ENCODE measurements at regions not wholly inside any gene's neighbourhood (a gene's known extent, or its start where the extent isn't known, plus 50 kb on each side); places are given as distances from the start of the nearest gene placed in this dataset.
"Not testable (repeated sequence)": the region's sequence is repeated elsewhere in the genome, so short reads cannot be mapped to it uniquely, and the experiment has no call there.

DNA sequence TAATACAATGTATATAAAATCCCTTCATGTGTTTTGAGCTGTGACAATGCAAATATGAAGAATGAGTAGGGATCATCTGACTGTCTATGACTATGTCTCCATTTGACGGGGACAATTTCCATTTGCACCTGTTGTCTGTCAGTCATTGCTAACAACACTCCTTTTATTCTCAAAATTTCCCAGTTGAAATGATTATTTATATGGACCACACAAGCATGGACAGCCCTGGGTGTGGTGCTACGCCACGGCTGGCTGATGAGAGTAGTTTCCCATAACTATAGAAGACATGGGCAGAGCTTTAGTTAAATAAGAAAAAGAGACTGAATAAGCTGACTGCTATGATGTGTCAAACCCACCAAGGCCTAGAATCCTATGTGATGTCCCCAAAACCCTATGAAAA is 135.8 kb downstream of the MAP3K21 start:
- Mint-ChIP-seq H3K4me1 (no peaks in the 10 kb centered on the region), H3K9me3 (no peaks in the 10 kb centered on the region), H3K27ac (no peak overlapping the region), H3K27me3 (no peaks in the 10 kb centered on the region), H3K4me3 (no peak overlapping the region), H3K36me3 (no peaks in the 10 kb centered on the region)
- no peak for DNase-seq

DNA sequence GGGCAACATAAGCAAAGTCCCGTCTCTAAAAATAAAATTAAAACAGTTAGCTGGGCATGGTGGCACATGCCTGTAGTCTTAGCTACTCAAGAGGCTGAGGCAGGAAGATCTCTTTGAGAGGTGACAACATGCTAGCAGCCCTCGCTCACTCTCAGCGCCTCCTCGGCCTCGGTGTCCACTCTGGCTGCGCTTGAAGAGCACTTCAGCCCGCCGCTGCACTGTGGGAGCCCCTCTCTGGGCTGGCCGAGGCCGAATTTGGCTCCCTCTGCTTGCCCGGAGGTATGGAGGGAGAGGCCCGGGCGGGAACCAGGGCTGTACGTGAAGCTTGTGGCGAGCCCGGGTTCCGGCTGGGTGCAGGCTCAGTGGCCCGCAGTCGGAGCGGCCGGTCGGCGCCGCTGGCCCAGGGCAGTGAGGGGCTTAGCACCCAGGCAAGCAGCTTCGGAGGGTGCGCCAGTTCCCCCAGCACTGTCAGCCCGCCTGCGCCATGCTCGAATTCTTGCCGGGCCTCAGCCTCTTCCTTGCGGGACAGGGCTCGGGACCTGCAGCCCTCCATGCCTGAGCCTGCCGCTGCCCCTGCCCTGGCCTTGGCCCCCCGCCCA is 138.3 kb downstream of the MAP3K21 start:
- no peaks in the 10 kb centered on the region for H3K27me3 Mint-ChIP-seq
- no peak overlapping the region for H3K4me3 Mint-ChIP-seq
- H3K36me3 Mint-ChIP-seq = no peaks in the 10 kb centered on the region
- DNase-seq = no peak
- no peak overlapping the region for H3K27ac Mint-ChIP-seq
- no peaks in the 10 kb centered on the region for H3K9me3 Mint-ChIP-seq
- no peaks in the 10 kb centered on the region for H3K4me1 Mint-ChIP-seq

DNA sequence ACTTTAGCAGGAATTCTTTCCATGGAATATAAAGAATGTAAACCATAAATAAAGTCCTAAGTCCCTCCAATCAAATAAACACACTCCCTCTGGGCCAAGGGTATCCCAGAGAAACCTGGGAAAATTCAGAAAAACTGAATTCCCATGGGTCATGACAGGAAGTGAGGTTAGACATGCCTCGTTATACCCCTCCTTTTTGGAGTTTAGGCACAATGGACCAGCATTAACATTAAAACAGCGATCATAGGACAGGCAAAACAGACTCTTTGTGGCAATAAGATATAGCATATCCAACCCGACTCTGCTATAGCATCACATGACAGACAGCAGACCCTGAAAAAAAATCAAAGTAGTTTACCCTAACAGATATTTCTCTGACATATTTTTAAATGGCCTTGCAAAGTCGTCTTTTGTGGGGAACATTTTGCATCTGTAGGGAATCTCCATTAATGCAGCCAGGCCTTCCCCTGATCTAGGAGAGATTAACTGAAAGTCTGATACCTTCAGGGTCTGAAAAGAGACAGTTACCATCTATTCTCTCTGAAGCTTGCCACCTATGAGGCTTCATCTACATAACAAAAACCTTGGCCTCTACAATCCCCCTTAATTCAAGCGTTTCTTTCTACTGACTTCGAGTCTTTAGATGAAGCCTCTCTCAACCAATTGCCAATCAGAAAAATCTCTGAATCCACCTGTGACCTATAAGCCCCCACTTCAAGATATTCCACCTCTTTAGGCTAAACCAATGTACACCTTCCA is 143.0 kb upstream of the KCNK1 start:
- H3K9me3 Mint-ChIP-seq = no peaks in the 10 kb centered on the region
- no peak for DNase-seq
- H3K4me3 Mint-ChIP-seq = no peak overlapping the region
- no peaks in the 10 kb centered on the region for H3K36me3 Mint-ChIP-seq
- H3K4me1 Mint-ChIP-seq = no peaks in the 10 kb centered on the region
- H3K27me3 Mint-ChIP-seq = peaks cover 7% of the 10 kb centered on the region
- H3K27ac Mint-ChIP-seq = no peak overlapping the region

- not testable (repeated sequence) for H3K4me3 Mint-ChIP-seq, DNase-seq, H3K36me3 Mint-ChIP-seq, H3K27ac Mint-ChIP-seq, H3K27me3 Mint-ChIP-seq, H3K4me1 Mint-ChIP-seq, H3K9me3 Mint-ChIP-seq
These were observed 142.1 kb upstream of the KCNK1 start for GRCh38 chr1:233471851-233472250.

- not testable (repeated sequence) for DNase-seq, H3K9me3 Mint-ChIP-seq, H3K4me1 Mint-ChIP-seq, H3K4me3 Mint-ChIP-seq, H3K27ac Mint-ChIP-seq, H3K36me3 Mint-ChIP-seq
- peaks cover 10% of the 10 kb centered on the region for H3K27me3 Mint-ChIP-seq
These were observed 141.1 kb upstream of the KCNK1 start for GRCh38 chr1:233472796-233473195.

DNA sequence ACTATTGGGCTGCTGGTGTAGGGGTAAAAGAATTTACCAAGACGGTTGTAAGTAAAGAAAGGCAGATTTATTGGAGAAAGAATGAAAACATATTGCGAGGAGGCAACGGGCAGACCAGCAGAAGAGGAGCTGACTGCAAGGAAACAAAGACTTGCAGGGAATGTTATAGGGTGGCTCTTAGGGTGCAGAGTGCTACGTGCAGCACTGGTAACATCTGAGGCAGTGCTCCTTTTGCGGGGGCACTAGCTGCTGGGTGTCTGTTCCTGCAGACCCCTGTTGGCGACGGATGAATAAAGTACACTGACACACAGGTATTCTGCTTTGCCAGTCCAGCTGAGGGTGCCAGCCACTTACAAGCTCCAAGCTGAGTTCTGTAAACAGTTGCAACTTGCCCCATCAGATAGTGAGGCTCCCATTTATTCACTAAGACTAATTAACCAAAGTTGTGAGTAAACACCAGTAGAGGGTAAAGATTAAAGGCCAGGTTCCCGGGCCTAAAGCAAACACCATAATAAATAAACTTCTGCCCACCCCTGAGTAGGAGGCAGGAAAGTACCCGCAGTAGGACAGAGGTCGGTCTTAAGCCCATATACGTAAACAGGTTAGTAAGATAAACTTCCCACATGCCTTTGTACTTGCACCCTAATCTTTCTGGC is 140.2 kb upstream of the KCNK1 start:
- no peak for DNase-seq
- Mint-ChIP-seq H3K9me3 (no peaks in the 10 kb centered on the region), H3K36me3 (no peaks in the 10 kb centered on the region), H3K27me3 (peaks cover 13% of the 10 kb centered on the region), H3K27ac (no peak overlapping the region), H3K4me3 (no peak overlapping the region), H3K4me1 (no peaks in the 10 kb centered on the region)

GRCh38 chr1:233477359-233477758 is 136.5 kb upstream of the KCNK1 start:
- no peaks in the 10 kb centered on the region for H3K9me3 Mint-ChIP-seq
- no peaks in the 10 kb centered on the region for H3K36me3 Mint-ChIP-seq
- H3K4me1 Mint-ChIP-seq = no peaks in the 10 kb centered on the region
- peaks cover 25% of the 10 kb centered on the region for H3K27me3 Mint-ChIP-seq
- H3K27ac Mint-ChIP-seq = no peak overlapping the region
- no peak for DNase-seq
- no peak overlapping the region for H3K4me3 Mint-ChIP-seq

GRCh38 chr1:233478611-233479010 is 135.3 kb upstream of the KCNK1 start:
- Mint-ChIP-seq H3K27ac (no peak overlapping the region), H3K9me3 (no peaks in the 10 kb centered on the region), H3K4me1 (no peaks in the 10 kb centered on the region), H3K27me3 (peaks cover 29% of the 10 kb centered on the region), H3K4me3 (no peak overlapping the region), H3K36me3 (no peaks in the 10 kb centered on the region)
- DNase-seq = no peak

DNA sequence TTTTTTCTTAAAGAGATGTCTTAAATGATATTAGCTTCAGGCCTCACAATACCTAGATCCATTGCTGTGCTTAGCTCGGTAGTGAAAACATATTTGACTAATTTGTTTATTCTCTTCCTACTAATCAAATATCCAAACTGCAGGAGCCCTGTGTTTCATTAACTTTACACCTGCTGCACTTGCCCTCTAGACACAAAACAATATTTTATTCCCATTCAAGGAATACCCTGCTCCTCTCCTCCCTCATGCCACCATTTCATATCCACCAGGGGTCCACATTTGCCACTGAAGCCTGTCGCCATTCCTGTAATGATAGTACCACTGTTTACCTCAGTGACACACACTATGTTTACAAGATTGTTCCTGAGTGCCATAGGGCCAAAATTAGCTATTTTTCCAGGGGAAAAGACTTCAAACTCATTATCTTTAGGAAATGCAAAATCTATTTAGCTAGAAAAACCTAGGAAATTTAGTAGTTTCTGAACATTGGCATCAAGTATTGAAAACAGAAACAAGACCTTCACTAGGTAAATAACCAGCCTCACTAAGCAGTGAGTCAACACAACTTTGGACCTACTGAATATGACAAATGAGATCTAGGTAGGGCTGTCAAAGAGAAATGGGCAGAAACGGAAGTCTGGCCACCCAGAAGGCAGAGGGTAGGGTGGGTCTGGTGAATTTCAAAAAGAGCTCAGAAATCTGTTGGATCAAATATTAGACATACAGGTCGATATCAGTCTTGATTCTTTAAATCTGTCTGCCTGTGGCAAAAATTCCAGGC is 134.6 kb upstream of the KCNK1 start:
- Mint-ChIP-seq H3K4me1 (no peaks in the 10 kb centered on the region), H3K4me3 (no peak overlapping the region), H3K27me3 (peaks cover 29% of the 10 kb centered on the region), H3K27ac (no peak overlapping the region), H3K9me3 (no peaks in the 10 kb centered on the region), H3K36me3 (no peaks in the 10 kb centered on the region)
- DNase-seq = no peak

DNA sequence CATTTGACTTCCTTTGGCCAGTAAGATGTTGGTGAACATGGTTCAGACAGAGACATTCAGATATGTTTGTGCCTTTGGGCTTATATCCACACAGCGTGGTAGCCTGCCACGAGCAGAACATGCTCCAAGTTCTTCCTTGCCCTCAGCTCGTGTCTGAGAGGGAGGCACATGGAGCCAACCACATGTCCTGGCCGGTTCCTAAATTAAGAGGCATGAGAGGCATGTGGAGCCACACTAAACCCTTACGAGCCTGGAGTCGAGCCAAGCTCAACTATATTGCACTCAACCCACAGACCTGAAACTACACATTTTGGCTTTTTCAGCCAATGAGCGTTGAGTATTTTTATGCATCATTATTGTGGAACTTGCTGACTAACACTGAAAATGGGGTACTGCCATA is 133.7 kb upstream of the KCNK1 start:
- Mint-ChIP-seq H3K36me3 (no peaks in the 10 kb centered on the region), H3K27ac (no peak overlapping the region), H3K4me1 (no peaks in the 10 kb centered on the region), H3K9me3 (no peaks in the 10 kb centered on the region), H3K27me3 (peaks cover 26% of the 10 kb centered on the region), H3K4me3 (no peak overlapping the region)
- DNase-seq = no peak

- H3K36me3 Mint-ChIP-seq = no peaks in the 10 kb centered on the region
- DNase-seq = no peak
- H3K4me1 Mint-ChIP-seq = no peaks in the 10 kb centered on the region
- H3K27ac Mint-ChIP-seq = no peak overlapping the region
- no peak overlapping the region for H3K4me3 Mint-ChIP-seq
- H3K9me3 Mint-ChIP-seq = no peaks in the 10 kb centered on the region
- H3K27me3 Mint-ChIP-seq = peaks cover 27% of the 10 kb centered on the region
These were observed 131.5 kb upstream of the KCNK1 start for GRCh38 chr1:233482388-233482787.

GRCh38 chr1:233485385-233485784 is 128.5 kb upstream of the KCNK1 start:
- H3K36me3 Mint-ChIP-seq = no peaks in the 10 kb centered on the region

DNA sequence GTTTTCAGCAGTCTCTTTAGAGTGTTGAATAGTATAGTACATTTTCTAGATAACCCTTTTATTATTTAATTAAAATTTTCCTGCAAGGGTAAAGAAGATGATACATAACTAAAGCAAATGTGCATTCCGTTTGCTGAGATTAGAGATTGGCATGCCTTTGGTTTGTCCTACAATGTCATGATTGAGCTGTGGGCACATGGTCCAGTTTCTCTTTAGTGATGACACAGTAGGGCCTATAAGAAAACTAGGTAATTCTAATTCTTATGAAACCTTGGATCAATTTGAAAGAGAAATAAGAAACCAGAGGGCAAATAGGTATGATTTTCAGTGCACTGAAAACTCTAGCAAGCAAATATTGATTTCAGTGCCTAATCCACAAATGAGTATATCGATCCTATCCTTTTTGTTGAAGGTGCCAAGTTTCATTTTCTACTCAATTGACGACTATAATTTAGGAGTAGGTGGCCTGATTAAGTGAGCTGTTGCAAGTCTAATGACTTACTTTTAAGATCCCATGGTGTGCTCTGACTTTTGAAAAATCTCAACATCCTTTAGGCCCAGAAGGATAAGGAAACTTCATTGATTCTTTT is 128.0 kb upstream of the KCNK1 start:
- H3K4me3 Mint-ChIP-seq = no peak overlapping the region
- H3K4me1 Mint-ChIP-seq = no peaks in the 10 kb centered on the region
- no peaks in the 10 kb centered on the region for H3K9me3 Mint-ChIP-seq
- DNase-seq = no peak
- peaks cover 22% of the 10 kb centered on the region for H3K27me3 Mint-ChIP-seq
- no peaks in the 10 kb centered on the region for H3K36me3 Mint-ChIP-seq
- no peak overlapping the region for H3K27ac Mint-ChIP-seq

More at GRCh38 chr1:233485385-233485784, 128.5 kb upstream of the KCNK1 start:
- Mint-ChIP-seq H3K27ac (no peak overlapping the region), H3K27me3 (peaks cover 24% of the 10 kb centered on the region), H3K4me3 (no peak overlapping the region), H3K4me1 (no peaks in the 10 kb centered on the region), H3K9me3 (no peaks in the 10 kb centered on the region)
- no peak for DNase-seq

GRCh38 chr1:233487408-233487807 is 126.5 kb upstream of the KCNK1 start:
- no peak overlapping the region for H3K4me3 Mint-ChIP-seq

GRCh38 chr1:233489411-233489810 is 124.5 kb upstream of the KCNK1 start:
- no peak overlapping the region for H3K4me3 Mint-ChIP-seq
- H3K36me3 Mint-ChIP-seq = no peaks in the 10 kb centered on the region
- no peaks in the 10 kb centered on the region for H3K4me1 Mint-ChIP-seq
- DNase-seq = no peak
- no peaks in the 10 kb centered on the region for H3K9me3 Mint-ChIP-seq
- no peak overlapping the region for H3K27ac Mint-ChIP-seq
- peaks cover 17% of the 10 kb centered on the region for H3K27me3 Mint-ChIP-seq

More at GRCh38 chr1:233487408-233487807, 126.5 kb upstream of the KCNK1 start:
- Mint-ChIP-seq H3K9me3 (no peaks in the 10 kb centered on the region), H3K27me3 (peaks cover 17% of the 10 kb centered on the region), H3K27ac (no peak overlapping the region), H3K36me3 (no peaks in the 10 kb centered on the region), H3K4me1 (no peaks in the 10 kb centered on the region)
- no peak for DNase-seq
